ENCODE measurements at regions not wholly inside any gene's neighbourhood (a gene's known extent, or its start where the extent isn't known, plus 50 kb on each side); places are given as distances from the start of the nearest gene placed in this dataset.
"Not testable (repeated sequence)": the region's sequence is repeated elsewhere in the genome, so short reads cannot be mapped to it uniquely, and the experiment has no call there.

DNA sequence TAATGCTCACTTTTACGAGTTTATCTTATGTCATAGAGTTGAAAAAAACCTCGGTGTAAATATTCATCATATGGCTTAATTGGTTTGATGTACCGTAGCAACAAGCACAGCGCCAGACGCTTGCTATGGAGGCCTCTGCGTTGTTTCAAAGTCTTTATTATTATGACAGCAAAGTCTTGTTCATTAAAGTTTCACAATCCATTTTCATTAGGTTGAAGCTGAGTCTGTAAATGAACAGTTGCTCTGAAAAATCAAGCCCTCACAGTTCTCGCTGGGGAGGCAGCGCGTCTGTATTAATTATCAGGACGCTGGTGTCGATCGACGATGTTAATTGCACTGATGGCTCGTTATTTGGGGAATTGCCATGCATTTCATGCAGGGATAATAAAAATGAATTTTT, 185.6 kb downstream of the INSC start:
- DNase-seq: no peak

DNA sequence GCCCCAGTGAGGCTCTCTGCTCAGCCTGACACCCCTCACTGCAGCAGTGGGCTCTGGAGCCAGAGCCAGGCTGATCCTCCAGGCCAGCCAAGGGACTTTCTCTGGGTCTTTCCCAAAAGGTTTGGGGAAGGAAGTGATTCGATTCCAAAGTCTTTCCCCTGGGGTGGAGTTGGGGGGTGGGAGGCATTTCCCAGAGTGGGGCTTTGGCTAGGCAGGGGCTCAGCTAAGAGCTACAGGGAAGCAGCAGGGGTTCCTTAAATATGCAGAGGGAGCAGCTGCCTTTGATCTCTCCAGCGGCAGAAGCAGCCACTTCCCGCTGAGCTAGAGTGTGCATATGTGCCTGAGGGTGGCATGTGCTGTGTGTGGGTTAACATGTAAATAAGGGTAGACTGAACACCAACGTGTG, 192.9 kb downstream of the INSC start:
- no peak for DNase-seq

DNA sequence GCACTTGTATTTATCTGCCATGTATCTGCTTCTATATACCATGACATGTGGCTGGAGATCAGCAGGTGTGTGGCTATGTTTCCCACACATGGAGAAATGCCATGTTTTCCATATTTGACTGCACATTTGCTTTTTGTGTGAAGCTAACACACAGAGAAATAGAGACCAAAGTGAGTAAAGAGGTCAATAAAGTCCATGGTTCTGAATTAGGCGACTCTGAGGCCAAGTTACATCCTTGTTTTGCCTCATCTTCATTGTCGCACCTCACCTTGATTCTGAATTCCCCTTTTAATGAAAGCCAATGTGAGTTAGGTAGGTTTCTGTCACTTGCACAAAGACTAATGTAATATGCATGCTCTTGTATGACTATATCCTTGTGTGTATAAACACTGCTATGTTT, 194.1 kb downstream of the INSC start:
- no peak for DNase-seq

DNA sequence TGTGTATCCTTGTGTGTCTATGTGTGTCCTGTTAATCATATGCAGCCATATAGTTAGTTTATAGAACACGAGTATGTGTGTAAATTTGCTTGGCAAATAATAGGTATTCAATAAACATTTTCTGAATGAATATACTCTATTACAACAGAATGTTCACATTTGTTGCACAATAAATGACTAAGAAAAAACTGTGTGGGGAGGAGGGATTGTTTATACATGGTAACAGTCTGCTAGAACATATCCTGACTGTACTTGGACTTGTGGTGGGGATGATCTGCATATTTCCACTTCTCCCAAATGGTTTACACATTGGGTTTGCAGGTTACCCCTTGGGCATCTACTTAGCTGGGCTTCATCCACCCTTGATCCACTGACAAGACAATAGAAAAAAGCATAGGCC, 194.6 kb downstream of the INSC start:
- no peak for DNase-seq

DNA sequence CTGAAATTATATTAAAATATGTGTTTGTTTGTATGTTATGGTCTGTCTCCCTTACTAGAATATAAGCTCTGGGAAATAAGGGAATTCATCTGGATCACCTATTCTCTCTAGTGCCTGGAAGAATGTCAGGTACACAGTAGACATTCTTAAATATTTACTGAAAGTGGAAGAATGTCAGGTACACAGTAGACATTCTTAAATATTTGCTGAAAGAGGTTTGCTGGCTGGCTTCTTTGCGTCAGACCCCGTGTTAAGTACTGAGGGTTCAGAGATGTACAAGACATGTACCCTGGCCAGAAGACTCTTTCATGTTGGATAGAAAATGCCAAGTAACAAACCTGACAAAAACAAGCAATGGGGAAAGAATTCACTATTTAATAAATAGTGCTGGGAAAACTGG, 199.1 kb downstream of the INSC start:
- no peak for DNase-seq

DNA sequence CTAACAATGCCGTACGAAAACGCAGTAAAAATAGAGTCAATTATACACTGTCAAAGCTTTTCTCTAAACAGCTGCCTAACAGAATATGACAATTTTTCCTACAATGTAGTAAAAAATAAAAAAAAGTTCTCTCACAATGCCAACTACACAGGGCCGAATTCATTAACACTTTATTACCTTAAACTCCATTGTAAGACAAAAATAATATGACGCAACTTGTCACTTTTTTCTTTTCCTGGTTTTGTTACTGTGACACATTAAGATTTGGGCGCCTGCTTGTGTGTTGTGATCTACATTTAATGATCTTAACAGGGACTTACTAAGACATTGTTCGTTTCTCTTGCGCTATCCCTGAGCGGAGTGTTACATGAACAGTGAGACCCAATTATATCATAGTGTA, 204.1 kb downstream of the INSC start:
- no peak for DNase-seq

DNA sequence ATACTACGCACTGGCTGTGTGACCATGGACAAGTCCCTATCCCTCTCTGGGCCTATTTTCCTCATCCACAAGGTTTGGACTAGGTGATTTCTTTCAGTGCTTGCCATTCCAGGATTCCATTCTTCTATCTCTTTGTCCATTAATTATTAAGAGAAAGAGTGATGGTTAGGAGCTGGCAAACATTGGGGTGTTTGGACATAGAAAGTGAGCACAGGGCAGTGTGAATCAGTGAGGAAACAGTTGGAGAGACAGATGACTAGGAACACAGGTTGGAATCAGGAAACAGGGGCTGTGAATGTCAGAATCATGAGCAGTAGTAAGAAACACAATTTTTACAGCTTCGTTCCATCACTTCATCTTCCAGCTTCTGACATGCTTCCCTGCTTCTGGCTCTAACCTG, 211.8 kb downstream of the INSC start:
- no peak for DNase-seq

DNA sequence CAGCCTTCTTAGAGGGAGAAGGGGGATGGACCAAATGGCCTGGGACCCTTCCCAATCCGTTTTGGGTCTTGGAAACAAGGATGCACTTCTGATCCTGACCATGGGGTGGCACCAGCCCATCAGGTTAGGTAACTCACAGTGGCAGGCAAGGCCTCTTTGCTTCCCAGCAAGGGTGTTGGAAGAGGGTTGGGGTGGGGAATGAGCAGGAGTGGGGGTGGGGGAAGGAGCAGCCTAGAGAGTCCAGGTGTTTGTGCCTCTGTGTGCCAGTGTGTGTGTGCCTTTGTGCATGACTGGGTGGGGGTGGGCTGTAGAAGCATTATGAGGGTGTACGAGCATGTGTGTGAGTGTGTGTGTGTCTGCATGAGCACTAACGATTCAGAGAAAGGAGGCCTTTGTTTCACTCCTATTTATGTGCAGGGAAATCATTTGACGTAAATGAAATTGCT, 213.1 kb downstream of the INSC start:
- DNase-seq: peak in 1 of 2 donors; percentile 18

DNA sequence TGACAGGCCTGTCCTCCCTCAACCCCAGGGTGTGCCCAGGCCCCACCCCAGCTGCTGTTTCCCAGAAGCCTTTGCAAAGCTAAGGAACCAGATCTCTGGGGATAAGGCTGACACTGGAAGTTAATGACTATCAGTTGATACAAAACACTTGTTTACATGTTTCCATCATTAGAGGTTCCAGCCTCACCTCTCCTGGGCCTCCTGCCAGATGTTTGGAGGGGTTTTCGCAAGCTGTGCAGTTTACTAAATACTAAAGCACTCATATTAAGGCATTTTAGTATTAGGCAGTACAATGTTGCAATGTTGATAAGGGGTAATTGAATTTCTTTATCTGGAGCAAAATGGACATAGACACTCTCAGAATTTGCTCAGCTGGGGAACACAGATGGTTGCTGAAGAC, 218.7 kb downstream of the INSC start:
- no peak for DNase-seq

DNA sequence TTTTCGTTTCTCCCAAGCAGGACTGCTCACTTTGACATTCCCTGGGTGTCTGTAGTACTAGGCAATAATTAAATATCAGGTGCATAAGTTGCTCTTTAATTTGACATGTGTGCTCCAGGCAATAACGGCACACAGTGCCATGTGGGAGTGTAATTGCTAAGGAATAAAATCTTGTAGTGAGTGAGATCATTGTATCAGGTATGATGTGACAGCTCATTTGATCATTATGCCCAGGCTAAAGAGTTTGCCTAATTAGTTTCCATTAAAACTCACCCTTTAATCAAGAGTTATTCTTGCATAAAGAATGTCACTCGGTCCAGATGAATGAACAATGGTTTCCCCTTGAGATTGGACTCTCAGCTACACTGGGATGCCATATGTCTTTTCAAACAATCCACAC, 220.0 kb downstream of the INSC start:
- DNase-seq: no peak

DNA sequence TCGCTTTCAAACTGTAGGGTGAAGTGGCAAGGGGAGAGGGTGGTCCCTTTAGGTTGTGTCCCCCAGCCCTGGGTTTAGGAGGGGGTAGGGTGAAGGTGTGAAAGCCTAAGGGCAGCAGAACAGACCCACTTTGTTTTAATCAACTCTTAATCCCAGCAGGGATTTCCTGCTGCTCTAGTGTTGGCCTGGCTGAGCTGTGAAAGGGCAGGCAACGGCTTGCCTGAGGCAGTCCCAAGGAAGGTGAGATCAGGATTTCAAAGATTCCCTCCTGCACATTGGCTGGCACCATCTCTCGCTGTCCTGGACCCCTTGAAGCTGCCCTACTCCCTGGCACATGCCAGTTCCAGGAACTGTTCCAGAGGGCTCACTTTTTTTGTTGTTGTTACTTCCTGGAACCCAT, 221.3 kb downstream of the INSC start:
- no peak for DNase-seq

DNA sequence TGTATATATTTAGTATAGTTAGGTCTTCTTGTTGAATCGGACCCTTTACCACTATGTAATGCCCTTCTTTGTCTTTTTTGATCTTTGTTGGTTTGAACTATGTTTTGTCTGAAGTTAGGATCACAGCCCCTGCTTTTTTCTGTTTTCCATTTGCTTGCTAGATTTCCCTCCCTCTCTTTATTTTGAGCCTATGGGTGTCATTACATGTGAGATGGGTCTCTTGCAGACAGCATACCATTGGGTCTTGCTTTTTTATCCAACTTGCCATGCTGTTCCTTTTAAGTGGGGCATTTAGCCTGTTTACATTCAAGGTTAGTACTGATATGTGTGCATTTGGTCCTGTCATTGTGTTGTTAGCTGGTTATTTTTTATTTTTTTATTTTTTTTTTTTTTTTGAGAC, 224.6 kb downstream of the INSC start:
- no peak for DNase-seq

DNA sequence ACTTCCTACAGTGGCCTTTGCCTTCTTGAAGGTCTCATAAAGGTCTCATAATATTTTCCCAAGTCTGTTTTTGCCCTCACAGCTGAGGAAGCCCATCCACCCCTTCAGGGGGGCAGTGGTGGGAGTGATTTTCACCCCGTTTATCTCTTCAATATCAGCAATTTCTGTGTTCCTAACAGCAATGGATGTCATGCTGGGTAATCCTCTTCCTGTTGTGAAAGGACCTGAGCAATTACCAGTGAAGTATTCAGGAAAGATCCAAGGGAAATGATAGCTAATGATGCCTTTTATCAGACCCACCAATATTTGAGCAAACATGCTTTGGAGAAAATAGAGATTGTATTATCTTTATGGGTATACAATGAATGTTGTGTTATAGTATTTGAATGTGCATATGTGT, 226.9 kb downstream of the INSC start:
- no peak for DNase-seq

DNA sequence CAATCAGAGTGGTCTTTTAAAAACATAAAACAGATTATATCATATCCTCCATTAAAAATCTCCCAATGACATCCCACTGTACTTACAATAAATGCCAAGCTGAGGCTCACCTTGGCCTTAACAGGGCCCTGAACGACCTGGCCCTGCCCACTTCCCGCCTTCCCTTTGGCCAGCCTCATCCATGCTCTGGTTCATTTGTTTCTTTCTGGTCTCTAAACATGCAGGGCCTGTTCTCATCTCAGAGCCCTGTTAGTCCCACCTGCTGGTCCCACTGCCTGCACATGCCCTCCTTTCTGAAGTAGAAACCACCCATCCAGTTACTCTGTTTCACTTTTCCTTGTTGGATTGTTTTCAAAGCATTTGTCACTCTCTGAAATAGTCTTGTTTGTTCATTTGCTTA, 227.4 kb downstream of the INSC start:
- DNase-seq: no peak

DNA sequence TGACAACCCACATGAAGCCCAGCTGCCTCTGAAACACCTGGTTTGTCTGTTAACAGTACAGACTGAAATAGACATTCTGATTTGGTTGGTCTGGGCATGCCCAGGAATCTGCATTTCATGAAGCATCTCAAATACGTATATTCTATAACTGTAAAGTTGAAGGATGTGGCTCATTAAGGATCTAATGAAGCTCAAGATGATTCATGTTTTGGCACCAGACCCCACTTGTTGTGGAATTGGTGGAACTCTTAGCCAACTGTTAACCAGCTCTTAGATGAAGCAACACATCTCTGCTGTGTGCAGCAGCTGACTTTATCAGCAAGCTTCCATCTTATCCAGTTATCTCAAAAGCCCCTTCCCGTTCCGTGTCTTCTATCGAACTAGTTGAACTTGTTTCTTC, 232.2 kb downstream of the INSC start:
- no peak for DNase-seq

DNA sequence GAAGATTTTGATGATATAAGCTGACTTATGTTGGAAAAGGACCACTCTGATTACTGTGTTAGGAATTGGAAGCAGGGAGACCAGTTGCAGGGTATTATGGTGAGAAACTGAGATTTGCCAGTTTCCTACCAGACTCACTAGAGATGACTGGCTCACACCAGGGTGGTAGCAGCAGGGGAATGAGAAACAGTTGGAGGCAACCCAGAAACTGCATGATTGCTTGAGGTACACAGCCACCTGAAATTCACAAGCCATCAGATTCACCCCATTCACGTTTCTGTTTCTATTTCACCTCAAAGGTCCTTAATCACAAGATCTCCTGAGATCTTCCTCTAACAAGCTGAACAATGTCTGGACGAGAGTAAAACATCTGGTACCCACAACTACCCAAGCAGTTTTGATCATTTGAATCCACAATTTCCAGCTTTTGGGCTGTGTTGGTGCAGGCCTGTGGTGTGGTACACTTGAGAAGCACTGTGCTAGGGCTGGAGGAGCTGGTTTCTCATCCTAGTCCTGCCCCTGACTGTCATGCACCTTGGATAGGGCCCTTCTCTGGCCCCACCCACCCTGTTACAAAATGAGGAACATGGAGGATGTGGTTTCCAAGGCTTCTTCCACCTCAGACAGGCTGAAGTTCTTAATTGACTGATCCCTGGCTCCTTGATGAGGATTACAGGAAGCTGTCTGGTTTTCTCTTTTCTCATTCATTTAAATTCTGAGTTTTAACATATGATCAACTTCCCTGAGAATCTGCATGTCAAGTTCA, 233.4 kb downstream of the INSC start:
- DNase-seq: no peak

DNA sequence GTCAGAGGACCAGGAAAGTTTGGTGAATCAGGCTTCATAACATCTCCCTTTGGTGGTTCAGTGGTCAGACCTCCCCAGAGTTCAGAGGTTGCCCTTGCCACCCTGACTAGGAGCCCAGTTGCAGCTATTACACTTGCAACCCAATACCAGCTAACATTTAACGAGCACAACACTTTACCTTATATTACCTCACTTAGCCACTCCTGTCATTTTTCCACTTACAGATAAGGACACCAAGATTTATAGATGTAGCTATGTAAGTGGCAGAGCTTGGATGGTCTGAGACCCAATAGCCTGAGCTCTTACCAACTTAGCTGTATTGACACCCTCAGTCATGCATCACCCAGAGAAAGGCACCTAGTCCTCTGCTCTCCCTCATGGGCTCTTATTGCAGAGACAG, 234.7 kb downstream of the INSC start:
- no peak for DNase-seq

DNA sequence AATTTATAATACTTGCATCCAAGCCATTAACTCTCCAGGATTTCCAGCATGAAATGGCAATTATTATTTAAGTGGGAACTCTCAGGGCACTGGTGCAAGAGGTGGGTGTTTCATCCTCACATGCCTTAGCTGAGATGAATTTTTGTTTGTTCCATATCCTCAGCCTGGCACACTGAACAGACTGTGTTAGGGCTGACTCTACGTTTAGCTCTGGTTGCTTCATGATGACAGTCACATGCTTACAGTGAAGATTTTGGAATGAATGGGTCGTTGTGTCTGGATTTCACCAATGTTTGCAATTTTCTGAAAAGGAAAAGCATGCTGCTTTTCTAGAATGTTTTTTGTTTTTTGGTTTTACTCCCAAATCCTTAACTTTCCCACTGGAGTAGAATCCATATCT, 246.6 kb downstream of the INSC start:
- no peak for DNase-seq

DNA sequence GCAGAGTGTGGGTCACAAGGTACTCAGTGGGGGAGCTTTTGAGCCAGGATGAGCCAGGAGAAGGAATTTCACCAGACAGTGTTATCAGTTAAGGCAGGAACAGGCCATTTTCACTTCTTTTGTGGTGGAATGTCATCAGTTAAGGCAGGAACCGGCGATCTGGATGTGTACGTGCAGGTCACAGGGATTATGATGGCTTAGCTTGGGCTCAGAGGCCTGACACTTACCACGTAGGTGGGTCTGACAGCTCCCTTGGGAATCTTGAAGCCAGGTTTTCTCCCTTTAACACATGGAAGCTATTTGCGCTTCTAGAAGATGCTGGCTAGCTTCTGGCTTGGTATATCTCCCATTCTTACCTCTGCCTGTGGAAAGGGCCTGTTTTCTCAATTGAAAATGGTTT, 250.6 kb downstream of the INSC start:
- DNase-seq: not testable (repeated sequence)

DNA sequence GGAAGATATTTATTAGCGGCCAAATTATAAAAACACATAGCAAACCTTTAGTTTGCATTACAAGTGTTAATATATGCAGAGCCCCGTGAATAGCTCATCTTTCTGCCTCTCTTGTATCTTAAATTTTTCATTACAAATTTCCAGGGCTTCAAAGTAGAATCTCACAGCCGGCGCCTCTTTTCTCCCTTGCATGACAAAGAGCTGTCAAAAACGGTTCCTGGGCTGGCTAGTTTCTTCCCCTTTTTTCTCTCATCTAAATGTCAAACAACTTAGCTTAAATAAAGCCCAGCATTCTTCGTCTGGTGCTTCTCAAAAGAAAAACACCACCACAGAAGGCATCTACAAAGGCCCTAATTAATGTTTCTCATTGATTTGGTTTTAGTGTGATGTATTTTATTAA, 253.0 kb downstream of the INSC start:
- DNase-seq: no peak

DNA sequence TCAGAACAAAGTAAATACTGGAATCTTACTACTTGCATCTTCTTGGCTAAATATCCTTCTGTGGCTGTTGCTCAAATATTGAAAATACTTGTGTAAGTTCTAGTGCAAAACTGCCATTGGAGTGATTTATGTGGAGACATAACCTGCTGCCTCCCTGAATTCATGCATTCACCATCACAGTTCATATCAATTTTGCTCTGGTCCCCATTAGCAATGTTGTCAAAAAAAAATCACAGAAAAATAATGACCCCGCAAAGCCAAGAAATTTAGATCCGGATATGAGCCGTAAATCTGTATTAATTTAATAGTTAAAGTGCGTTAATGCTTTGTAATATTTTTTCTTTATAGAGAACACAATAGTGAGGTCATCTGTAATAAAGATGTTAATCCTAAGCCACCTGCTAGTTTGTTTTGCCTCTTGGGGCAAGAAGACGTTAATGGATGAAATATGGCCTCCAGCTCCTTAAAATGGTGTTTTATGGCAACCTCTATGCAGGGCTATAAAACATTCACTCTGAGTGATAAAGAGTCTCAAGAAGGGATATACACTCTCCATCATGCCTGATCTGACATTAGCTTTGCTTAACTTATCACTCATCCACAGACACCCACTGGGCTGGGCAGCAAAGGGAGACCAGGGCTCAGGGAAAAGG, 255.9 kb downstream of the INSC start:
- no peak for DNase-seq

DNA sequence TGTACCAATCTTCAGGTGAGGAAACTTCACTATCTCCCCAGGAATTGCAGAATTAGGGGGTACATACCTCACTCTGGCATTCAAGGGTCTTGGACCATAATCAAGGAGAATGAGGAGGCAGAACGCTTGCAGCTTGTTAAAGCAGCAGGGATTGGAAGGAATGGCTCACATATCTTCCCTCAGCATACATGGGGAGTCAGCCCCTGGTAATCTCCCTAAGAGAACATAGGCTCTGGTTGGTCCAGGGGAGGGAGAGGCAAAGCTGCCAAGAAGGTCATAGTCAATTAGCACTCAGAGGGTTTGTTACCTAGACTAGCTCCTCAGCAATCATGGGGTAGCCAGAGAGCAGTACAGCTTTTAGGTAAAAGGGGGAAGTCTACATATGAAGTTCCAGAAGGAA, 256.8 kb downstream of the INSC start:
- DNase-seq: no peak

DNA sequence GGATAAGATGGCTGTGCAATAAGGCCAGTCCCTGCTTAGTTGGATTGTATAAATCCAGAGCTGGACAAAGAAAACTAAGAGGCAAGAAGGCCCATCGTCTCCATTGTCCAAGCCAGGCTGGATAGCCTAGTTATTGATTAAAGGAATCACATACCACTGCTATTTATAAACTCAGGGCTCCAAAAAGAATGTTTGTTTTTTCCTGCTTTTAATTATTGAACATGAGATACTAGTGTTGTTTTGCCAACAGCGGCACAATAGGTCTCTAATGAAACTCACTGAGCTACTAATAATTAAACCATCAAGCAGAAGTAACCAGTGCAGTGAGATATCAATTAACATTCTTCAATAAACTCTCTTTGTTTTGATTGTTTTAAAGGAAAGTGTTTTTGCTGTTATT, 259.7 kb downstream of the INSC start:
- no peak for DNase-seq

DNA sequence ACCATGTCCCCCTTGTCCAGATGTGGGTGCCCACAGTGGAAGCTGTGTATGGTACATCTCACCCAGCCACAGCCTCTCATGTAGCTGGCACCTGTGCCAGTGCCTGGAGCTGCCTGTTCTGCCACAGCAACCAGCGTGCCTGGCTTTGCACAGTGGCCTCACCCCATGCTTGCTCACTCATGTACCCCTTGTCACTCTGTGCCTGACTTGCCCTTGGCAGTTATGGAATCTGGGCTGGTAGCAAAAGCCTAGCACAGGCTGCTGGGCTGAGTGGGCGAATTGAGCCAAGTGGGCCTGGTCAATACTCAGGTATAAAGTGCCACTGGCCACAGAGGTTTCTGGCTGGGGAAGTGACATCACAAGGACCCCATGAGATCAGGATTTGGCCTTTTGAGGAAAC, 264.2 kb downstream of the INSC start:
- DNase-seq: no peak

DNA sequence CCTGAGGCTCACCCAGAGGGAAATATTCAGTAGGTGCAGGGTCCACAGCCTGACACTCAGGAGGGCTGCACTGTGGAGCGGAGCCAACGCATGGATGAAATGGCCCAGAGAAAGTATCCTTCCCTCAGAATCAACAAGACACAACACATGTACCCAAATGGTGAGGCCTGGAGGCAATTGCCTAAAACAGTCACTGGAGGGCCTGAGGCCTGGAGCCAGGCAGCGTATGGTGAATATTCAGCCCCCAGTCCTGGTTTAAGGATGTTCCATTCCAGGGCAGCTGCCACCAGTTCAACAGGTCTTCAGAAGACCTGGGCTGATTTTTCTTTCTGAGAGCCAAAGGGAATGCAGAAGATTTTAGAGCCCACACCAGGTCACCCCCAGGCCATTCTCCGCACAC, 264.8 kb downstream of the INSC start:
- DNase-seq: no peak
